NCI-H1436 (cell line): ENCODE measurements at regions not wholly inside any gene's neighbourhood (a gene's known extent, or its start where the extent isn't known, plus 50 kb on each side); places are given as distances from the start of the nearest gene placed in this dataset.
"Not testable (repeated sequence)": the region's sequence is repeated elsewhere in the genome, so short reads cannot be mapped to it uniquely, and the experiment has no call there.

ENCODE experiments used
- DNase-seq: peaks from one replicate; lab custom pipeline; 2025; lab: John Stamatoyannopoulos, UW

DNA sequence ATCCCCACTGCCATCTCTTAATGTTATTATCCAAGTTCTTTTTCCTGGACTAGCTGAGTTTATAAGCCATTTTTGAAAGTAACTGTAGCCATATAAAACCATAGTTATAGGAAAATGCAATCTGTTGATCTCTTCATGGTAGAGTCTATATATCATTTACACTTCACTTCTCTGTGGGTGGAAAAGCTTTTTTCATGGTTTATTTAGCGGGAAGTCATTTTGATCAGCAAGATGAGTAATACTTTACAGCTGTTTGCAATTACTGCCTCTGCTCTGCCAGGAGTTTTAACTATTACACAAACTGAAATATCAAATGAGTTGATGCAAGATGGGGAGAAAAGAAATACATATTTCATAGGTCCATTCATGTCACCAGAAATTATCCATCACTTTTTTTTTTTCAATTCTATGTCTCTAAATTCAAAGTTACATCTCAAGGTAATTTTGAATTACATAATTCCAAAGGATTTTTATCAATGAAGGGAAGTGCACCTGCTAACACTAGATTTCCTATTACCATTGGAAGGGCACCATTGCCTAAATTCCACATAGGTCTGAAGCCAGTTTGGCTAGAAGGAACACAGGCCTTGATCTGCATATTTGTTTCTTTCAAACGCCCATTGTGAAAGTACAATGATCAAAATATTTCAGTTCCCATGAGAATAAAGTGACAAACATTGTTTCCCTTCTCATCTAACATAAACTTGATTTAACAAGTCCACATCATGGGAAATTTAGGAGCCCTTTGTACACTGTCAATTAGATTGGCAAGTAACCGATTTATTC is 296.7 kb downstream of the ZNF326 start:
- DNase-seq = no peak

GRCh38 chr1:90282811-90283210 is 287.9 kb downstream of the ZNF326 start:
- DNase-seq = no peak

- DNase-seq = not testable (repeated sequence)
These were observed 287.0 kb downstream of the ZNF326 start for GRCh38 chr1:90281886-90282285.

GRCh38 chr1:90277270-90277669 is 282.4 kb downstream of the ZNF326 start:
- no peak for DNase-seq

- no peak for DNase-seq
These were observed 279.5 kb downstream of the ZNF326 start for GRCh38 chr1:90274376-90274775.

- DNase-seq = no peak
These were observed 278.4 kb downstream of the ZNF326 start for GRCh38 chr1:90273241-90273774.

GRCh38 chr1:90262791-90263190 is 267.9 kb downstream of the ZNF326 start:
- no peak for DNase-seq

- DNase-seq = no peak
These were observed 267.4 kb downstream of the ZNF326 start for GRCh38 chr1:90262286-90262685.

DNA sequence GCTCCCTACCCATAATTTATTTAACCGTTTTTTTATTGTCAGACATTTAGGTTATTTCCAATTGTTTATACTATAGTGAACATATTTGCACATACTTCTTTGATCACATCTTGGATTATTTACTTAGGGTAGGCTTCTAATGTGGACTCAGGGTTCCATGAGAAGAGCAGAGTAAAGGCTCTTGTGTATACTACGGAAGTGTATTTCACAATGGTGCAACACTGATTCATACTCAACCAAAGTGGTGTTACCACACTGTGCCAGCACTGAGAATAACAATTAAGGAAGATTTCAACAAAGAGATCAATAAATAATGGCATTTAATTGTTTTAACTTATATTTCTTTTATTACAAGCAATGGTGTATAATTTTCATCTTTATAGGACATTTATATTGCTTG is 251.2 kb downstream of the ZNF326 start:
- no peak for DNase-seq

DNA sequence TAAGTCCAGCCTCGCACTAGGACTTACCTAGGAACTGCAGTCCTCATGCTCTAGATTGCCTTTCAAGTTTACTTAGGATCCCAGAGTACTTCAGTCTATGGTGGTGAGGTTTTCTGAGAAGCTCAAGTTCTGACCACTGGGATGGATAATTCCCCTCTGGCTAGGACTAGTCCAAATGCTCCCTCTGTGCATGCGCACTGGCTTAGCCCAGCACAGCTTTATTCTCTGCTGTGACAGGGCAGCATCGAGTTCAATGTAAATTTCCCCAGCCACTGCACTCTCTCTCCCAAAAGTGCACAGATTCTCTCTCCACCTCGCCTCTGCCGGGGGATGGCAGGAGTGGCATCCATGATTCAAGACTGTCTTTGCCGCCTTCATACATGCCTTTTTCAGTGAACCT is 241.6 kb downstream of the ZNF326 start:
- DNase-seq = no peak

DNA sequence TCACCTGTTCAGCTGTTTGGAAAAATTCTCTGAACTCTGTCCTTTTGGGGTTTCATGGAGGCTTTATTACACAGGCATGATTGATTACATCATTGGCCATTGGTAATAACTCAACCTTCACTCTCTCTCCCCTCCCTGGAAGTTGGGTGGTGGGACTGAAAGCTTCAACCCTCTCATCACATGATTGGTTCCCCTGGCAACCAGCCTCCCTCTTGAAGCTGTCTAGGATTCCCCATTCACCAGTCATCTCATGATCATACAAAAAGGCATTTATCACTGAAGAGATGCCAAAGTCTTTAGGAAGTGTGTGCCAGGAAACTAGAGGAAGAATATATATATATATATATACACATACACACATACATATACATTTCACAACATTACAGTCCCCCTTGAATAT is 228.5 kb downstream of the ZNF326 start:
- no peak for DNase-seq

- no peak for DNase-seq
These were observed 226.2 kb downstream of the ZNF326 start for GRCh38 chr1:90220941-90221693.

DNA sequence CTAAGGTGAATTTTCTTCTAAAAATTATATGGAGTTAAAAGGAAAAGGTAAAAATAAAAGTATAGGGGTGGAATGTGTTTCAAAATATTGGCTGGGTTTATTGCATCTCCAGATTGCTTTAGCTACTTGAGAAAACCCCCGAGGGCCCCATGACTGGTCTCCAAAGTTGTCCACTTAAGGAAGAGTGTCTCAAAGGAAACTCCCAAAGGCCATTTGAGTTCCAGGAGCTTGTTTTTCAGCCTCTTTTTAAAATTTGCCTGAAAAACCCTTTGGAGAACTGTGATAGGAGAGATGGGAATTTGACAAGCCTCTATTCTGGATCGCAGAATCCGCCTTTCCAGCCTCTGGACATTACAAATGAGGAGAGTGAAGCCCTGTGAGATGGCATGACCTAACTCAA is 225.6 kb downstream of the ZNF326 start:
- no peak for DNase-seq

DNA sequence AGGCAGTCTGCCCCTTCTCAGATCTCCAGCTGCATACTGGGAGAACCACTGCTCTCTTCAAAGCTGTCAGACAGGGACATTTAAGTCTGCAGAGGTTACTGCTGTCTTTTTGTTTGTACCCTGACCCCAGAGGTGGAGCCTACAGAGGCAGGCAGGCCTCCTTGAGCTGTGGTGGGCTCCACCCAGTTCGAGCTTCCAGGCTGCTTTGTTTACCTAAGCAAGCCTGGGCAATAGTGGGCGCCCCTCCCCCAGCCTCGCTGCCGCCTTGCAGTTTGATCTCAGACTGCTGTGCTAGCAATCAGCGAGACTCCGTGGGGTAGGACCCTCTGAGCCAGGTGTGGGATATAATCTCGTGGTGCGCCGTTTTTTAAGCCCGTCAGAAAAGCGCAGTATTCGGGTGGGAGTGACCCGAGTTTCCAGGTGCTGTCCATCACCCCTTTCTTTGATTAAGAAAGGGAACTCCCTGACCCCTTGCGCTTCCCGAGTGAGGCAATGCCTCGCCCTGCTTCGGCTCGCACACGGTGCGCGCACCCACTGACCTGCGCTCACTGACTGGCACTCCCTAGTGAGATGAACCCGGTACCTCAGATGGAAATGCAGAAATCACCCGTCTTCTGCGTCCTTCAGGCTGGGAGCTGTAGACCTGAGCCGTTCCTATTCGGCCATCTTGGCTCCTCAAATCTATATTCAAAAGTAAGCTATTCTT is 224.4 kb downstream of the ZNF326 start:
- not testable (repeated sequence) for DNase-seq

DNA sequence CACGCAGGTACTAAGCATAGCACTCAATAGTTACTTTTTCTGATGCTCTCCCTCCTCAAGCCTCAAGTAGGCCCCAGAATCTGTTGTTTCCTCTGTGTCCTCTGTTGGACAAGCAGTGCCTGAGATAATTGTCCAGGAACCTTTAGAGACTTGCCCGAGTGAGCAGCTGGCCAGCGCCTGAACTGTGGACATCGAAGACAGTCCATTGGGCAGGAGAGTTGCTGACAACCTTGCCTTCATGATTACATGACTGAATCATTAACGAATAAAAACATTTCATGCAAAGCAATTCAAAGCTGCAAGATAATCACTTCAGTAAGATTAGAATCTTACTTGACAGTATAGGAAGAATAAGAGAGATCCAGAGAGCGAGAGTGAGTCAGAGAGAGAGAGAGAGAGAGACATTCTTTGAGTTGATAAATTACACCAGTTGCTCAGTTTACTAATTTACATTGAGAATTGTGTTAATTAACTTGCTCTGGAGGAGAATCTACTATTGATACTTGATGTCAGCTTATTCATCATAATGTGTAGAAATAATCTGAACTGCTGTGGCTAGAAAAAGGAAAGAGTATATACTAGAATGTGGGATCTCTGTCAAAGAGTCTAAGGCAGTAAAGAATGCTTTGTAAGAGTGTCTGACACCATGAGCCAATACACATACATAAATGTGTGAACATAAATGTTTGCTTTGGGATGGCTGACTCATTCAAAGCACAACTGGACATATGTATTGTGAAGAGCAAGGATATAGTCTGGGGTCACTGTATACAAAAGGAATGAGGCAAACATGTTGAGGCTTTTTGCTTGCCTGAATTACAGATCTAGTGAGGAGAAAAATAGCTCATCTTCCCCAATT is 216.0 kb downstream of the ZNF326 start:
- DNase-seq = no peak

DNA sequence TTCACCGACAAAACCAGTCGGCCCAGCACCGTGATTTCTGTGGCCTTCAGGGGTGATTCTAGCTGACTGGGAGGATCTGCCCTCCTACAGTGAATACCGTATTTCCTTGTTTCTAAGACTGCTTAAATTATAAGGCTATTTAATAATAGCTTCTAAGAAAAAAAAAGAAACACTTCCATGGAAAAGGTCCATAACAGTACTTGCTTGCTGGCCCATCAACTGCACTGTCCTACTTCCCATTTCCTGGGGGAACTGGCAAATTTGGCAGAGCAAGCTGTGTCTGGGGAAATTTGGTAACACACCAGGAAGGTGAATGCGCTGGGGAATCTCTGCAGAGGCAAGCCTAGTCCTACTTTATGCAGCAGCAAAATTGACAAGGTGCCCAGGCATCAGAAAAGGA is 214.0 kb downstream of the ZNF326 start:
- DNase-seq = no peak

DNA sequence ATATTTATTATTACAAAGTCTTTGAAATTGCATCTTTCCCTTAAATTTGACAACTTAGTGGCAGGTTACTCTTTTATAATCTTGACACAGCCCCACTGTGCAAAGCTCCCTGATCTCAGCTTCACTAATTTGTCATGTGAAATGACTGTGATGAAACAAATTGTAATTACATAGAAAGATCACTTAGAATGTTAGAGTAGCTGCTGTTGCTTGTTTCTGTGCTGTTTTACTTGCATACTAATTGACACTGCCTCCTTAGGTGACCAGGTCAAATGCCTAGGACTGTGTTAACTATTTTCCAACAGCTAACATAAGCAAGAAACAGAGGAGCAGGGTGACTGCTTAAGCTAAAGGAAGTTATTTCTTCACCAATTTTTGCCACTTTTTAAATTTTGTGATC is 211.3 kb downstream of the ZNF326 start:
- DNase-seq = no peak

DNA sequence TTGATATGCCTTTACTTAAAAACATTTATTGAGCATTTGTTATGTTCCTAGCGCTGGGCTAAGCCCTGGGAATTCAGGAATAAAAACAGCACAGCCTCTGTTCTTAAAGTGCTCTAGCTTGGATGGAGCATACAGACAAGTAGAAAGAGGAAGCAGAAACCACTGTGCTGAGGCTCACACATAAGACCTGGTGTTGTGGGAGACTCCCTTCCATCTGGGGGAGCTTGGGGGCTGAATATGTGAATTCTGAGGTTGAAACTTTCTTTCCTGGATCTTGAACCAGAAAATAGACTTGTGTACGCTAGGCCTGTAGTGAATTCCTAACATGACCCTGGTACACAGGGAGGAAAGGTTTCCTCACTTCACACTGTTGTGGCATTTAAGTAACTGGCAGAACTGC is 209.9 kb downstream of the ZNF326 start:
- DNase-seq = no peak

- no peak for DNase-seq
These were observed 209.2 kb downstream of the ZNF326 start for GRCh38 chr1:90204023-90204590.

- DNase-seq = no peak
These were observed 206.8 kb downstream of the ZNF326 start for GRCh38 chr1:90201467-90202358.
